NCI-H187 treated with DMSO at 0.1 percent for 48 hours (cell line): ENCODE measurements at regions not wholly inside any gene's neighbourhood (a gene's known extent, or its start where the extent isn't known, plus 50 kb on each side); places are given as distances from the start of the nearest gene placed in this dataset.
"Not testable (repeated sequence)": the region's sequence is repeated elsewhere in the genome, so short reads cannot be mapped to it uniquely, and the experiment has no call there.

Experiments used
- DNase-seq: peaks from one replicate; lab custom pipeline; 2025; lab: John Stamatoyannopoulos, UW

DNA sequence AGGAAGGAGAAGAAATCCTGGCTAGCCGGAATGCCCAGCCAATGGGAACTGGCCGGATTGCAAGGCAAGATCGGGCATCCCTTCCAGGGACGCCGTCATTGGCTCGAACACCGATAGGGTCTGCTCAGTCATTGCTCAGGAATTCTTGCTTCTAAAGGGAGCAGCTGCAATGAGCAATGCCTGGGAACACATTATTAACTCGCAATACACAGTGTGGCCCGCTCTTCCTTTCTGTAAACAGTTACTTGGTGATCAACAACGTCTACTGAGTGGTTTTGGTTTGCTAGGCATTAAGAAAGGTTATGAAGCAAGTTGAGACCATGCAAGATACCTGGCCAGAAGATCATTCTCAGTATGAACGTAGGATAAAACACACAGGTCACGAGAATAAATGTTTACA, 165.4 kb upstream of the CITED2 start:
- no peak for DNase-seq

DNA sequence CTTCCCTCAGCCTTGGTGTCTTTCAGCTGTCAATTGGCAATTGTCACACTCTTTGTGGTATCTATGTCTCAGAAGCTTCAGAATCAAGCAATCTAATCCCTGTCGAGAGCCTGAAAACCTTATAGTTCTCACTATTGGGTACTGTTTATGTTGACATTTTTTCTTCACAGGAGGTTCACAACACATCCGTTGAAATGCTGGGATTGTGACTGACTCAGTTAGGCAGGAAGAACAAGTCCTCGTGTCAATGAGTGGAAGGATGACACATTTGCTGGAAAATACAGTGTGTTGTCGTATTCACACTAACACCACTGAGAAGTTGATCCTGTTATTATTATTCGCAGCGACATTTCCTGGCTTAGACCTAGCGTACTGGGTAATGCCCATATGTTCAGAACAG, 163.9 kb upstream of the CITED2 start:
- DNase-seq: no peak

DNA sequence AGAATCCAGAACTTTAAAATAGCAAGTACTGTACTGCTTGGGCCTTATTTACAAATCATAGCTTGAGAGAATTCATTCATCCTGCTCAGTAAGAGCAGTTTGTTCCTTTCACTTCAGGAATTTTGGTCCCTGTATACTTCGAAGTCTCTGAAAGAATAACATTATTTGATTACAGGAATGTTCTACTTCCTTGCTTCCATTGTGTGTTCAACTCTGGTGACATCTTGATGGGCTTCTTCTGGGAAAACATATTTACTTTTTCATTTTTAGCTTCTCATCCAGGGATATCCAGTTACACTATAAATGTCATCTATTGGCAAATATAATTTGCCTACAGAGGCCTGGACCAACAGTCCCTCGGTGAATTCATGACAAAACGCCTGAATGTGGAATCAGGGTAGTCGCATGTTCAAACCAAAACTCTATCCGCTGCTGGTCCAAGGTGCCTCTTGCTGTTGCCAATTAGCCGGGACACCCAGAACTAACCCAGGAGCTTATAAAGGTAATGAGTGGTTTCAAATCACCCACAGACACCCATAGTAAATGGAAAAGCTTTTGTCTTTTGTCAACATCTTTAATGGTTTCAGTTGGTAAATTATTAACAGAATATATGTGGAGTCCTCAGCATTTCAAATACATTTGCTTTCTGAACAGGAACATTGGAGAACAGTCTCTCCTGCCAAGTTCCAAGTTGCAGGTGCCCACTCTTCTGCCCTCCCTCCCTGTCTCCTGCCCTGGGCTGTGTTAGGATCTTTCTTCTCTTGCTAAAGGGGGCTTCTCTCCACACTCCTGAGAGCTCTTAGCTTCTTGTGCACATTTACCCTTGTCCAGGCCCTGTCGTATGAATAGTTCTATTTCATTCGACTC, 162.5 kb upstream of the CITED2 start:
- DNase-seq: no peak

DNA sequence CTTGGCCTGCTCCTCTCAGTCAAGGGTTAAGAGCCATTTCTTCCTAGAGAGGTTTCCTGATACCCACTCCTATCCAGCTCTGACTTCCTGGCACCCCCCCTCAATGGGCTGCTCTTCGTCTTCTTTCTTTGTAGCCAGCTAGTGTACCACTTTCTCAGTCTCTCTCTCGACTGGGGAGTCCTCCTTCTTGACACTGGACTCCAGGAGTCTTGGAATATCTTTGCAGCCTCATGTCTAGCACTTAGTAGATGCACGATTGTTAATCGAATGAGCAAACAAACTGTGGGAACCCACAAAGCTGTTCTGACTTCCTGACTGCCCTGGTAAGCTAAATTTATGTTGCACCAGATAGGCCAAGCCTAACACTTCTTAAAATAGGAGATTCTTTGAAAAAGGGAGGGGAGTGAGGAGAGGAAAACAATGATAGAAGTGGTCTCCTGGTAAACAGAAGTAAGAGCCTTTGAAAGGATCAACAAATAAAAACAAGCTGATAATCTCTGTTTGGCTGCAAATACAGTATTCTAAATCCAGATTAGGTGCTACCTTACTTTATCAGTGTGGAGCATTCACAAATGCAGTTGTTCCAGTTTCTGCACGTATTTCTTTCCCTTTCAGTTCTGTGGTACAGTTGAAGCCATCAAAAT, 160.1 kb upstream of the CITED2 start:
- no peak for DNase-seq

DNA sequence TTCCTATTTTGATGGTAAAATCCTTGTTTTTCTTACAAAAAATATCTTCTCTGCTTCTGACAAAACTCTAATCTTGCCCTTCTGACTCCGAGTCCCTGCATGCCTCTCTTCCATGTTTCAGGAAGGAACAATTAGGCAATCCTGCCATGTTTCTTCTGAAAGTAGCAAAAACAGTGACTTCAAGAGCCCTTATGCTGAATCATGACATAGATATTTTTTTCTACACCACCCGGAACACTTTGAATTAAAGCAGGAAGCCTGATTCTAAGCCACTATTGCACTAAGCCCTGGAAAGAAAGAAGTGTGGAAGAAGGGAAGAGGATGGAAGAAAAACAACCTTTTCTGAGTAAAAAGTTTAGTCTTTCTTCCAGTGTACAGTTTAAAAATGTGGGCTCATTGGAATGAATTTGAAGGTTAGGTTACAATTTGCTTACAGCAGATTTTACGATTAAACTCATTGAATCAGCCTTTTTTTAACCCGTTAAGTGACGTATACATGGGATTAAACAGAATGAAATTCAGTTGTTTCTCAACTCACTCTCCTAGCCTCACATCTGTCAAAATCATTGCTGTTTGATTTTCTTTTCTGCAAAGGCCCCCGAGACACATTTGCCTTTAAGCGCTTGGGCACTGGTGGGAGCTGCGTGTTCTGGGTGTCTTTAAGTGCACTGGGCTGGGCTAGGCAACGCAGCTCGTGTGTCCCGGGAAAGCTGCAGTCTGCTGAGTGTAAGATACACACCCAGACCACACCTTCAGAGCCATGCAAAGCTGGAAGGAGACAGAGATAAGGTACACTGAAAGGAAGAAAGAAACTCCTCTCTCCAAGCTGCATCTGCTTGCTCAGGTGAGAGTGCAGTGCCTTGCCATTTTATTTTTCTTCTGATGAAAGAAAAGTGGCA, 159.4 kb upstream of the CITED2 start:
- DNase-seq: no peak

DNA sequence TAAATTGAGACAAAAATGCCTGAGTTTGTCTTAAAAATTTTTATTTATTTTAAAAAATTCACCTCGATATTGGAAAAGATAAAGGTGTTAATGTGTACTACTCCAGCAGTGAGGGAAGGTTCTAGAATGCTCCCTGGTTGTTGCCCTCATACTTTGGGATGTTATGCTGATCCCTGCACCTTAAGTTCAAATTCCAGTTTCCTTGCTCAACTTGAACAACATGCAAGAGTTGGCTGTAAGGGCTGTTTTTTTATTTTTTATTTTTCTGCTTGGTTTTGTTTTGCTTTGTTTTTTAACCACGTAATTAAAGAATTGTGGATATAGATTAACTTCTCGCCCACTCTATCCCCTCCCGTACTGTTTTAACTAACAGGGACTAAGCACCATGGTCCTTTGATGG, 158.7 kb upstream of the CITED2 start:
- DNase-seq: no peak

DNA sequence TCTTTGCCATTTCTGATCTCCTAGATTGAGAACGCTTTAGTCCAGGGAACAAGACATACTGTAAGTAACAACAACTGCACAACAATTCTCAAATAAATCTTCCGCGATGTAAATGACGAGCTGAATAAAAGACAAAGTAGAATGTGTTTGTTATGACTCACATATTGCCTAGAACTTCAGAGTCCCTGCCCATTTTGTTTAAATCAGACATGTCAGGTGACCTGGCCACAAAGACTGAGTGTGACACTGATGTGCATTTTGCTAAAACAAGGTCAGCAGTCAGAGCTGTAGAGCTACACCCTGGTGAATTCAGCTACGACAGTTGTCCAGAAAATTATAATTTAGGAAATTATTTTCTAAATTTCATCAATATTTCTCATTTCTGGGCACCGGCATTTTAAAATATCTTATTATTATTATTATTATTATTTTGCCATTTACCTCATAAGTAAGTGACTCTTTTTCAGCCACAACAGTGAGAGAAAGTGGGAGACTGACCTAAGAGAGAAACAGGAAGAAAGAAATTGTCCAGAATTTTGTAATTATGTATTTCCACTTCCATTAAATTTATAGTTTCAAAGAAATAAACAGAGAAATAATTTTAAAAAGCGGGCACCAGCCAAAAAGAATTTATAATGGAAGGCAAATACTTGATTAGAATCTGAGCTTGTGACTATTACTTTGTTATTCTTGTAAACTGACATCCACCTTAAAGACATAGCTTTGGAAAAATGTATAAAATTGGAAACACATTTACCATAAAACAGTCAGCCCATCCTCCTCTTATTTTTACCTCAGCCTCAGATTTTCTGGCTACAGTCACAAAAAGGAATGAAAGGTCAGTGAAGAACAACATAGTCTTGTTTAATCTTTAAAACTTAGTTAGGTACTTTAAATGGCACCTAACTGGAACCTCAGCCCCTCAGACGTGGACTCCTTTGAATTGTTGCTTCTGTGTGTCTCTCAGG, 157.0 kb upstream of the CITED2 start:
- no peak for DNase-seq

DNA sequence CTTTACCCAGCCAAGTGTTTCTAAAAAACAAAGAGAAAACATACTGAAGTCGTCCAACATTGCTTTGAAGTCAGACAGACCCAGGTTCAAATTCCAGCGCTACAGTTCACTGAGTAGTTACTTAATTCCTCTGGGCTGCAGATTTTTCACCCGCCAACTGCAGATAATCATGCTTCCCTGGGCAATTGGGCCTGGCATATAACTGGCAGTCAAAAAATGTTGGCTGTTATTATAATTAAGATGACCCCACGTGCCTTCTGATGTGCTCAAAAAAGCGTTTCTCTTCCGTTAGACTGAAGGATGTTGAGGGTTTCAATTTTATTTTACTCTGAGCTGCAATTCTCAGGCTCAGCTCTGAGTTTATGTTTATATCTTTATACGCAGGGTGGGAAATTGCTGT, 156.1 kb upstream of the CITED2 start:
- no peak for DNase-seq

DNA sequence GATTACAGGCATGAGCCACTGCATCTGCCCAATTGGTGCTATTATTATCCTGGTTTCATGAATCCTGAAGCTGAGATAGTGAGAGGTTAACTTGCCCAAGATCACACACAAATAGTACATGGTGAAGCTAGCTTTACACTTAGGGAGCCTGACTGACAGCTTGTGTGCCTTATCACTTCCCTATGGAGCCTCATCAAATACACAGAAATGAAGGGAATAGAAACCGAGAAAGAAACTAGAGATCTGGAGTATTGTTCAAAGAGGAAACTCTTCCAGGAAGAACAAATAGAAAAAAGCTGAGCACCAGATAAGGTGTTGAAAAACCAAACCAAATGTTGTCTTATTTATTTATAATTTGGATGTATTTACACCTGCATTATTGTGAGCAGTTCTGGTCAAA, 155.0 kb upstream of the CITED2 start:
- no peak for DNase-seq

DNA sequence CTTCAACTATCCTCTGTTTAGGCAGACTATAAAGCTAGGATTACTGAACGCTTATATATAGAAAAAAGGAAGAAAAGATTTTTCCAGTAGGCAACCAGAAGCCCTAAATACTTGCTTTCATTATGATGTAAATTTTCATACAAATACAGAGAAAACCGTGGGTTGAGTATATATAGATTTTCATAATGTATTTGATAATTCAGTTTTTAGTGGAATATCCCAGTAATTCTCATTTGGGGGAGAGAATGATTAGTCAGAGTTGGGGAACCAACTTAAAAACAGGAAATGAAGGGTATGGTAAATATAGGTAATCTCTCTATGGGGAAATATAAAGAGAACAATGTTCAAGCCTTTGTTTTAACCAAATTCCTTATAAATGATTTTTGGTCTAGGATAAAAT, 154.0 kb upstream of the CITED2 start:
- no peak for DNase-seq

DNA sequence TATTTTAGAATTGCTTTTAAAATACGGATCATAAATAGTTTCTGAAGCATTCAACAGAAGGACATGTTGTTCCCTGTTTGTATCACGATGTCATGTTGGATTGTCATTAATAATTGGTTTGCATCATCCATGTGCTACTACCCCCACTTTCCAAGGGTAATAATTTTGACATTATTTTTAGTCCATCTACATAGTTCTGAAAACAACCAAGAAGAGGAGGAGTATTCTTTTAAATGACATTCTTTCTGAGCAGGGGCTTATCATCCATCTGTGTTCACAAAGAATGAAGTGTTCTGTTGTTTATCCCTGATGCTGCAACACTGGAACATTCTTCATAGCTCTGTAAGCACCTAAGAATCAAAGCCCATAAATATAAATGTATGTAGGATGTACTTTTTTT, 151.0 kb upstream of the CITED2 start:
- no peak for DNase-seq

DNA sequence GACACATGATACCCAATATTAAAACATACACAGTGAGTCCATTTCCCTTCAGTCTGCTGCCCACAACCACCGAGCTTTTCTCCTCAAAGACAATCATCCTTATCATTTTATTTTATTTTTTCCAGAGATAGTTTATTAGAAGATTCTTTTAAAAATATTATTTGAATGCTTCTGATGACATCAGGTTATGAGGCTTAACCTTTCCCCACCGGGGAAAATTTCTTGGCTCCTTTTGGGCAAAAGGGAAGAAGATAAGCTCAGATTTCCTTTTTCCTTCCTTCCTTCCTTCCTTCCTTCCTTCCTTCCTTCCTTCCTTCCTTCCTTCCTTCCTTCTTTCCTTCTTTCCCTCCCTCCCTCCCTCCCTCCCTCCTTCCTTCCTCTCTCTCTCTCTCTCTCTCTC, 149.5 kb upstream of the CITED2 start:
- no peak for DNase-seq

DNA sequence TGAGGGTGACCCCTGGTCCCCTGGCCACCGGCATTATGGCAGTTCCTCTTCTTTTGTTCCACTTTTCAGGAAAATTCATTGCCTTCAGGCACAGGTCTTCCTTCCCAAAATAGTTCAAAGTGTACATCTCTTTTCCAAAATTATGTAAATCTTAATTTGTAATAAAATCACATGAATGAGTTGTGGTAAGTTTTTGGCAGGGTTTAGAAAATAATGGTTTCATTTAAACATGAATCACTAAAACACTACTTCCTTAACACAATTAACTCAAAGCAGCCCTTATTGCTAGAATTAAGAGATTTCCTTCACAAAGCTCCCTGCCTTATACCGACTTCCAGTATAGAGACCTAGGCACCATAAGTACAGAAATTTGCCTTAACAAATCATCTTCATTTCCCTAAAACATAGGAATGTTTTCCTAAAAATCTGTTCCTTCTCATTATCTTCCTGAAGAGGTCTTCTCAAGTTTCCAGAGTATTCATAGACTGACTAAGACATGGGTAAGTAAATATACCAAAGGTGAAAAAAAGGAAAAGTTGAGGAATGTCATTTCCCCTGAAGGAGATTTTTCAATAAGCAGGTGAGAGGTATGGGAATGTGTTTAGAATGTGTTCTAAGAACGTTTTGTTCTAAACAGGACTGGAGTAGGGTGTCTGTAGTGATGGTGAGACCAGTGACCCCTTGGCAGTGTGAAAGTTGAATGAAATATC, 148.2 kb upstream of the CITED2 start:
- no peak for DNase-seq

DNA sequence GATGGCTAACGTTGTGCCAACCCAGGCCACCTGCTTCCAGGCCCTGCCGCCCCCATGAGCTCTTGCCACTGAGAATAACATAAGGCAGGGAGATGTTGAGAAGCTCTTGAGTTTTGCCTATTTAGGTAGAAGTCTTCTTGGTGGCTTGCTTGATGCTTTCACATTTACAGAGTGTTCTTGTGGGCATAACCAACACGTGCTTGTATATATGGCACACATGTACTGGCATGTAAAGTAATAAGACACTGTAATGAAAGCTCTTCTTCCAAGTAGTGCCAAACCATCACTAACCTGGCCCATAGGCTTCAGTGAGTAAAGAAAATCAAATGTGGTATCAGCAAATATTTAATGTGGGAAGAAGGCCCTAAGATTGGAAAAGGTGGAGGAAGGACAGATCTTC, 146.9 kb upstream of the CITED2 start:
- DNase-seq: no peak

DNA sequence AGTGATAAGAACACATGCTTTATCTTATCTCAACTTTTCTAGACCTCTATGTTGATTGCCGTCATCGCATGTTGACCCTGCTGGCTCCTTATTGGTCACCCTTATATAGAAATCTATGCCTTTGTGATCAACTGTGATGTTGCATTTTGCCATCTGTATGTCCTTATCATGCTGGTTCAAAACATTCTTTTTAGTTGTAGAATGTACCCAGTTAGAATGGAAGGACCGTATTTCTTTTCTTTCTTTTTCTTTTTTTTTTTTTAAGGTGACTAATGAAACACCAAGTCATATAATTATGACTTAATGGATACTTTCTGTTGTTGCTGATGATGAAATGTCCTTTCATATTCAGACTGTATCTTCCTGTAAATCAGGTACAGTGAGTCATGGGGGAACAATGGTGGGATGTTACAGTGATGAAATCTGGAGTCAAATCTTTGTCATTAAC, 145.9 kb upstream of the CITED2 start:
- DNase-seq: no peak

DNA sequence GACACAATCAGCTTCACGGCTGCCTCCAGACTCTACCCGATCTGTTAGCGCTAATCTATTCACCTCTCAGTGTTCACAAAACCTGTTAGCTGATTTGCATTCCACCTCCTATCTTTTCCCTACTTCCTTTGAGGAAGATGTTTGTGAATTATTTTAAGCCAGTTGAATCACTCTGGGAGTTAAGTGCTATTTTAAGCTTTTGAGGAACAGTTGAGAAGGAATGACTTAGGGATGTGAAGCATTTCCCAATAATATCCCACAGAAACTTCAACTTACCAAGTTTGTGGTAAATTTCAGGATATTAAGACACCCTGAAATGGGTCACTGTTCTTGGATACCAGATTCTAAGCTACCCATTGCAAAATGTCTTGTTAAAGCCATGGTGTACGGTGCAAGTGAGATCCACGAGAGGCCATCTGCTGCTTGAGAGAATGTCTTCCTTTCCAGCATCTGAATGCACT, 145.2 kb upstream of the CITED2 start:
- DNase-seq: no peak

DNA sequence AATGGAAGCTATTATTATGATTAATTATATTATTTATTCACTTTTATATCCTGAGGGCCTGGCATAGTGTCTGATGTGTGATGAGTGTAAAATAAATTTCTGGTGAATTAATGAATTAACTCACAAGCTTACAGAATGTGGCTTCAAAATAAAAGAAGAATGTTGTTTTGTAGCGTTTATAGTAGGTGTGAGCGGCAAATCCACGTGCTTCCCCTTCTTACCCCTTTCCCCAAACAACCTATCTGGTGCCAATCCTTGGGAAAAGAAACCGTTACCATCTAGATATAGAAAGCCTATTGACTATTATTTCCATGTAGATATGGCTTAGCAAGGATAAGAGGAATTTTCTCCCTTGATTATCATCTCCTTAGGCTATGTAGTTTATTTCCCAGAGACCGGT, 144.6 kb upstream of the CITED2 start:
- DNase-seq: no peak

DNA sequence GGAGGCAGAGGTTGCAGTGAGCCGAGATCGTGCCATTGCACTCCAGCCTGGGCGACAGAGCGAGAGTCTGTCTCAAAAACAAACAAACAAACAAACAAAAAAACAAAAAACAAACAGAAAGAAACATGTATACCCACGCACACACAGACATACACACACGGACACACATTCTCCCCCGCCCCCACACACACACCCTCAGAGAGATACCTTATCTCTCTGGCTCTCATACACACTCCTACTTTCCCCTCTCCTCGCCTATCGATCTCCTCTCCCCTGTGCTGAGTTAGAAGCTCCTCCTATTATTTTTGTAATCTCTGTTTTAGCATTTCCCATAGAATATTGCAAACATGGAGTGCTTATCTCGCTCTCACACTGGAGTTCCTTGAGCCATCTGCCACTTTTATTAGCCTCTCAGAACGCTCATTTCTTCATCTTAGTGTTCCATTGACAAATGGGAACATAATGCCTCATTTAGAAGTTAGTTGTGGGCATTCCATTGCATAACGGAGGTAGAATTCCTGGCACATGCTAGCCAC, 144.2 kb upstream of the CITED2 start:
- no peak for DNase-seq

DNA sequence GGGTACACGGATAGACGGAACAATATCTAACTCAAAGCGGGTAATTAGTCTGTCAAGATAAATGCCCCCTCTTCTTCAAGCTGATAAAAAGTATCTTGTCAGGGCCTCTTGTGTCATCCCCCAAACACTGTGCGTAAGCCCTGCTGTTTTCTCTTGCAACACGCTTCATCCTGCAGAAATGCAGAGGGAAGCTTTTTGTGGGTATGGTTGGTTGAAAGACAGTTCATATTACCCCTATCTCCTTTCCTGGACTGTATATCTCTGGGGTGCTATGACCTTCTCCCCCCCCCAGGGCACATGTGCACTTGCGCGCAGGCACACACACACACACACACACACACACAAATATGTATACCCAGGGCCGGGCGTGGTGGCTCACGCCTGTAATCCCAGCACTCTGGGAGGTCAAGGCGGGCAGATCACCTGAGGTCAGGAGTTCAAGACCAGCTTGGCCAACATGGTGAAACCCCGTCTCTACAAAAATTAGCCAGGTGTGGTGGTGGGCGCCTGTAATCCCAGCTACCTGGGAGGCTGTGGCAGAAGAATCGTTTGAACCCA, 143.6 kb upstream of the CITED2 start:
- DNase-seq: not testable (repeated sequence)

DNA sequence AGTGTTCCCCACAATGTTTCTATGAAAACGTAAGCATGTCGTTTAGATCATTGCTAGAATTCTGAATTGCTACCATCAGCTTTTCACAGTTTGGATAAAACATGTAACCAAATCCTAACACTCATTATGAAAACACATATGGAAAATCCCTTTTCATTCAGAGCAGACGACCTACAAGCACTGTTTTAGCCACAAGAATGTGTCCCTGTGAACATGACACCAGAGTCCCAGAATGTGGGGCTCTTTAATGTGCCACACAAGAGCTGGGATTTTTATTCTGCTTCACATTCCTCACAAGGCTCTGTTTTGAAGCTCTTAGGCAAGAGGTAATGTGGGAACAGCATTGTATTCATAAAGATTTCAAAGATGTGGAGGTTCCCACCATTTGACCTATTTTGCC, 141.1 kb upstream of the CITED2 start:
- no peak for DNase-seq
